Frontal cortex (tissue), 3 donors: ENCODE measurements at regions not wholly inside any gene's neighbourhood (a gene's known extent, or its start where the extent isn't known, plus 50 kb on each side); places are given as distances from the start of the nearest gene placed in this dataset.
"Not testable (repeated sequence)": the region's sequence is repeated elsewhere in the genome, so short reads cannot be mapped to it uniquely, and the experiment has no call there.

Experiments used
- DNase-seq, 2 donors: peaks; one replicate each; pipeline ENCODE4 v3.0.0; 2012; ENCODE audit warnings: low spot score in 2 of 2
- FAIRE-seq: peaks from 2 replicates; lab custom pipeline; 2012; peaks lifted over from hg19 to GRCh38; lab: Jason Lieb, UNC
- donor health status: control.
- donor health status: control.
- donor health status: control.

- no peak for FAIRE-seq
- no peak for DNase-seq
Measured at GRCh38 chr1:172827841-172828240, 168.9 kb downstream of the FASLG start.

- DNase-seq (no peak), FAIRE-seq (no peak)
Measured at GRCh38 chr1:172832006-172832725, 173.3 kb downstream of the FASLG start.

DNA sequence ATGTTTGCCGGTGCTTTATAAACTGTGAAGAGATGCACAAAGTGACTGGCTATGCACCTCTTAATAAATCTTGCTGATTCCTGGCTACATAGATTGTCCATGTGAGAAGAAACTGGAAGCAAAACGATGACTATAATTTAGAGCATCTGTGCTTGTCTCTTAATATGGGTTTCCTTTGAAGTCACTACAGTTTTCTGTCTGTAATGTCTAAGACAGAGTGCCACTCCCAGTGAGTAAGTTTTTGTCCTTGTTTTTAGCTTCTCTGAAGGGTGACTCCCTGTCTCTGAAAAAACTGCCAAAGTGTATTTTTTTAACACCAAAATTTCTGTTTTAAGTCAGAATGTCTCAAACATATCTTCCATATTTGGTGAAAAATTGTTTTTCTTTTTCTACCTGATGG, 175.1 kb downstream of the FASLG start:
- FAIRE-seq (no peak), DNase-seq (no peak)

DNA sequence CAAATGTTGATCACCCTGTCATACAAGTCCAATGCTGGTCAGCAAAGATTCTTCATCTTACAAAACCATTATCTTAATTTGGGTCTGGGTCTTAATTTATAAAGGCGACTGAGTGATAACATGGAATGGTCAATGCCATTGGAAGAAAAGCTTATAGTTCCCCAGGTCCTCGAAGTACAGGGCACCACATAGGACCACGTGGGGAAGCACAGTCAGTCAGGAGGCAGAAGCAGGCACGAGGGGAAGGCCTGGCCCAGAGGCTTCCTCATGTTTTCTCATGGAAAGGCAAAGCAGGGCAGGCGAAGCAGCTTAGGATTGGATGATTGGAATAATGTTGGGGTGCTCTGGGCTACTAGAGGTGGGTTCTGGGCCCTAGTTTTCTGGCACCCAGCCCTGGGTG, 175.7 kb downstream of the FASLG start:
- FAIRE-seq (no peak), DNase-seq (no peak)

GRCh38 chr1:172835834-172836233, 176.9 kb downstream of the FASLG start:
- DNase-seq (no peak), FAIRE-seq (no peak)

DNA sequence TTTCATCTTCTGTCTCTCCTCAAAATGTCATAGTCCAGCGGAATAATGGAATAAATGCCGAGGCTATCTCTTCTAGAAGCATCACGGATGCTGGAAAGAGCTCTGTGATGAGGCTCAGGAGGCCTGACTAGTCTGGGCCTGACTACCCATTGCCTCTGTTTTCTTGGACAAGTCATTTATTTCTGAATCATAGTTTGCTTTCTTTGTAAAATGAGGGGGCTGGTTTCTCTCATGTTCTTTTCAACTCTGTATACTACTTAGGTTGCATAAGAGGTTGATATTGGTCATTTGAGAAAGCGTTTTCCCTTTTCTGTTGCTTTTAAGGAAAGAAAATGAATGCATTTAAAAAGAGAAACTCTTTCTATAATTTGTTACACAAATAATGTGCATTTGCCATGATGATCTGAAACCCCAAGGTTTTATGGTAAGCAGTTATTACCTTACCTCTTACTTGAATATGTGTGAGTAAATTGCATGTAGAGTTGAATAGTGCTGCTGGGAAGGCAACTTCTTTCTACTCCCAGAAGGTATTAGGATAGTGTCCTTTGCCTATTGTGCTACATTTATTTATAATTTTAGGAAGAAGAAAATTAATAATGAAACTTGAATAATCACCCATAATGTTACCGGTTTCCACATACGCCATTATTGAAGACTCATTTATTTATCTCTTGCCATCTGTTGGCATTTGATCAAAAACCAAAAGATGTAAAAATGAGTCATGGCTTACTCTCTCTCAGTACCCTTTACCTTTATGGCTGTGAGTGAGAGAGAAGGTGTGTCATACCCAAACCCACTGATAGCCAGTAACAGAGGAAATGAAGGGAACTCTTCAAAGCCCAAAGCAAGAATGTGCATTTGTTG, 179.1 kb downstream of the FASLG start:
- FAIRE-seq = no peak
- DNase-seq = no peak

DNA sequence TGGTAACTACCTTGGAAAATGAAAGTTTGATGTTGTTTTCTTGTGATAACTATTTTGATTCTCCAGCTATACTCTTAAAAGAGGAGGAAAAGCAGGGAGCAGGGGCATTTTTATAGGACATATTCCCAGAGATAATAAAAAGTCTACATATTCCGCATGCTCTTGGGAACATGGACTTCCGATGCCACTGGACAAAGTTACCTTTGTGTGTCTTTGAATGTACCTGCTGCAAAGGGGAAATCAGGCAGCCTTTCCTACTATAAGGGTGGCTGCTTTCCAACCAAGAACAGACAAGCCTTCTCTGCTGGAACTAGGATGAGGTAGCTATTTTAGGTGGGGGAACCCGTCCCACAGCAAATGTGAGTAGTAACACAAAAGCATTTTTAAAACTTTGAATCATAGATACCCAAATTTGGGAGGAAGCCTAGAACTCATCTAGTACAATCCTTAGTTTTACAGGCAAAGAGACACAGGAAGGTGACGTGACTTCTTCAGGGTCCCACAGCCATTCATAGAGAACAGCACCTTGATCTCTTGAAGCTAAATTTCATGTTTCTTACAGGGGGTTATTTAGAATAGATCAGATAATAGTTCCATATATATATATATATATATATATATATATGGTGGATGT, 179.9 kb downstream of the FASLG start:
- DNase-seq (no peak), FAIRE-seq (no peak)

DNA sequence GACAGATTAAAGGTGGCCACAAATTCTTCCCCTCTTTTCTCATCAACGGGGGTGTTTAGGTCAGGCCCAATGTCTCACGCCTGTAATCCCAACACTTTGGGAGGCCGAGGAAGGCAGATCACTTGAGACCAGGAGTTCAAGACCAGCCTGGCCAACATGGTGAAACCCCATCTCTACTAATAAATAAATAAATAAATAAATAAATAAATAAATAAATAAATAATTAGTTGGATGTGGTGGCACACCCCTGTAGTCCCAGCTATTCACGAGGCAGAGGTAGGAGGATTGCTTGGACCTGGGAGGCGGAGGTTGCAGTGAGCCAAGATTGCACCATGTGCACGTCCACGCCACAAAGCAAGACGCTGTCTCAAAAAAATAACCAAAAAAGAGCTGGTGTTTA, 180.7 kb downstream of the FASLG start:
- not testable (repeated sequence) for DNase-seq, FAIRE-seq

- FAIRE-seq (no peak), DNase-seq (no peak)
Measured at GRCh38 chr1:172843444-172843843, 184.5 kb downstream of the FASLG start.

DNA sequence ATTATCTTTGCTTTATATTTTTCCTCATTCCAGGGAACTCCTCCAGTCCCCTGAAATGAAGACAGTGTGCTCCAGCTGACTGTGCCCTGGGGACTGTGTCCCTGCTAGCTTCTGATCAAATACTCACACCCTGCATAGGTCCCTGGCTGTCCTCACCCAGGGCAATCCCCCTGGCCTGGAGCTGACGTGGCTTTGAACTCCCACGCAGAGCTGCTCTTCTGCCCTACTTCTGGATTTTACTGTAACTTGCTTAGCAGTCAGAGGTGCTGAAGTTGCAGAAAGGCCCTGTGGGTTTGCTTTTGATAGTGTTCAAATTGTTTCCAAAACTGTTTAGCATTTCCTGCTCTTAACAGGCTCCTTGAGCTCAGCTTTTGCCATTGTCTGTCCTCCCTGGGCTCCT, 186.5 kb downstream of the FASLG start:
- DNase-seq (no peak), FAIRE-seq (no peak)

DNA sequence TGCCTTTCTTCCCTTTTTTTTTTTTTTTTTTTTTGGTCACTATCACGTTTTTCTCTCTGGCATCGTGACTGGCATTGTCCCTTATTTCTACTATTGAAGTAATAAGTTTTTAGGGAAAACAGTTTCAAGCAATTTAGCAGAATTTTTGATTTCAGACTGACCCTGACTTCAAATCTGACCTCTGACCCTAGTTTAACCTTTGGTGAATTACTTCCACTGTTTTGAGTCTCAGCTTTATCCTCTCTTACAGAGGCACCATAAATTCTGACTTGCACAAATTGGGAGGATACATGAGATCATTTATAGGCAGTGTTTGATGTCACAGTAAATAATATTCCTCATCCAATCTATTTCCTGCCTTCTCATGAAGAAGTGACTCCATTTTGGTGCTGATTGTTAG, 187.0 kb downstream of the FASLG start:
- no peak for FAIRE-seq

GRCh38 chr1:172847814-172848213, 188.9 kb downstream of the FASLG start:
- not testable (repeated sequence) for FAIRE-seq, DNase-seq

More for the DNA sequence above, 187.0 kb downstream of the FASLG start:
- DNase-seq = no peak

DNA sequence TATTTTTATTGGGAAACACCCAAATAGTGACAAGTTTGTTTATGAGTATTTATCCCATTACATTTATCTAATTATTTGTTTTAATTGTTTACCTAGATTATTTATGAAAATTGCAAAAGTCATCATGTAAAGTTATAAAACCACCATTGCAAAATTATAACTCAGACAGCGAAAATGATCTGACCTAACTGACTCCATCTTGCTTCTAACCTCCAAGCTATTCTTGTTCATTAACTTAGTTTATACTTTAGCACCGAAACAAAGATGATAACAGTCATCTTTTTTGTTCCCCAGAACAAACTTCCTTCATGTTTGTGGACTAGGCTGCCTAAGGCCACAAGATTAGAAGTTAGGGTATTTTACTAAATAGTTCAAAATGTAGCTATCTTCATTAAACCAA, 190.8 kb downstream of the FASLG start:
- no peak for DNase-seq
- FAIRE-seq = no peak

DNA sequence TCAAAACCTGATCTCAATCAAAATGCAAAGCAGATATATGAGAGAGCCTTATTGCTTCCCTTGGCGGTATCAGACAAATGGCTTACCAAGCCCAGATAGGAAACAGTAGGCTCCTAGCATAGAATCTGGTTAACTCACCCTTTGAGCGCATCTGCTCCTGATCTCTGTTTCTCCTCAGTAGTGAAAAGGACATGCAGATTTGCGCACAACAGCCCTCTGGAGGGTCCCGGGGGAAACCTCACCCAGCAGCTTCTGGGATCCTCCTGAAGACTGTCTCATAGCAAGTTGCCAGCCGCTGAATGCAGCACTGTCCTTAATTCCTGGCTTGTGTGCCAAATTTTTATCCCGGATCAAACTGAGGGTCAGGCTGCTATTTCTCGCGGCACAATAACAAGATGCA, 192.2 kb downstream of the FASLG start:
- no peak for DNase-seq
- FAIRE-seq = no peak

- DNase-seq (no peak), FAIRE-seq (no peak)
Measured at GRCh38 chr1:172851856-172852255, 193.0 kb downstream of the FASLG start.

DNA sequence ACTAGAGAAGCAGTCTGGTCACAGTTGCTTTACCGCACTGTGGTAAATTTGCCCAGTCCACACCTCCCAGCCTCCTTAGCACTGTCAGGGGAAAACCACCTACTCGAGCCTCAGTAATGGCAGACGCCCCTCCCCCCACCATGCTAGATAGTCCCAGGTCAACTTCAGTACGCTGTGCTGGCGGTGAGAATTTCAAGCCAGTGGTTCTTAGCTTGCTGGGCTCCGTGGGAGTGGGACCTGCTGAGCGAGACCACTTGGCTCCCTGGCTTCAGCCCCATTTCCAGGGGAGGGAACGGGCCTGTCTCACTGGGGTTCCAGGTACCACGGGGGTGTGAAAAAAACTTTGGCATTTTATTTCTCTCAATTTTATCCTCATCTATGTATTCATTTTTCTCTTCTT, 194.8 kb downstream of the TNFSF18 start:
- FAIRE-seq, DNase-seq: not testable (repeated sequence)

DNA sequence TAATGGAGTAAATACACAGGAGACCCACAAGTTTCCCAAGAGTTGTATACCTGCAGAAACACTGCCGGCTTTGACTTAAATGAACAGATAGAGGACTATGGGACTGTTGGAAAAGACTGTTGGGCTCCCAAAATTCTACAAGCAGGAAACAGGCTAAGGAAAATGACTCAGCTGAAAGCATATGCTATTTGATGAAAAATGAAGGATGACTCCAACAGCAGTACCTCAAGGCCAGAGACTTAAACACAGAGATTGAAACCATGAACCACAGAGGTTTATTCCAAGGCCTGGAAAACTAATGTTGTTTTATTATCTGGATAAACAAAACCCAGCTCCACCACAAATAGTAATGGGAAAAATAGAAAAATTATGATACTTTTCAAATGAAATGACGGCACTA, 187.7 kb downstream of the TNFSF18 start:
- DNase-seq (no peak), FAIRE-seq (no peak)

GRCh38 chr1:172867216-172867818, 183.4 kb downstream of the TNFSF18 start:
- FAIRE-seq = no peak
- DNase-seq = no peak

DNA sequence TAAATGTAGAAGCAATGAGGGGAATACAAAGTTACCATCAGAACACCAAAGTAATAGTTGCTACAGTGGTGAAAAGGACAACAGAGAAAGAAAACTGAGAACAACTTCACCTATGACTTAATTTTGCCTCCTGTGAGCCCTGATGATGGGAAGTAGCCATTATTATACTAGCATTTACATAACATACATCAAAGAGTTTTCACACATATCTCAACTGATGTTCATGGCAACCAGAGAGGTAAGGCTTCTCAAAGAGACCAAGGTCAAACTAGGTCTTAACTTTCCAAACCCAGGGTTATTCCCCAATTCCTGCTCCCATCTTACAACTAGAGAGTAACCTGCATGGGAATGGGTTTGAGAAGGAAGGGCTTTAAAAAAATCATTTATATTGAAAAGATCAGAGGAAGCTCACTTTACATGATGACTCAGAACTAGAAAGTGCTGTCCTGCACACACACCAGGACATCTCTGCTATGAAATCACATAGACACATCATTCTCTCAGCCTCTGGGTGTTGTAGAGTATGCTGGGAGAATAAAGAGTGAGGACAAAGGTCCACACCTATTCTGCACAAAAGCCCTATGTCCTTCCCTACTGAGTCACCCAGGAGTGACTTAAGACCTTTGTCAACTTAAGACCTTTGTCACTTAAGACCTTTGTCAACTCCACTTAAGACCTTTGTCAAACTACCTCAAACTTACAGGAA, 179.7 kb downstream of the TNFSF18 start:
- no peak for DNase-seq
- FAIRE-seq = no peak

GRCh38 chr1:172874950-172875349, 175.8 kb downstream of the TNFSF18 start:
- FAIRE-seq = no peak
- DNase-seq = no peak
